Panc1 (cell line): ENCODE measurements at regions not wholly inside any gene's neighbourhood (a gene's known extent, or its start where the extent isn't known, plus 50 kb on each side); places are given as distances from the start of the nearest gene placed in this dataset.

ENCODE experiments used
- ATAC-seq: fragments of 200-7000 bp; cut with Tn5 transposase; 2 replicates; pipeline ENCODE4 v1.9.1; 2020; ENCODE audit warnings: mild to moderate bottlenecking, moderate library complexity
- BruUV-seq: library from RNA; stranded (reverse); fragments of 400-500 nt; replicated peaks from 2 replicates; lab custom pipeline; 2021; lab: Mats Ljungman, UMichigan
- CTCF ChIA-PET: fragments of 300-600 bp; sonication (Branson Sonifier 250); formaldehyde crosslinking; loops from one replicate; lab custom pipeline; 2022; ENCODE audit warnings: antibody characterized with exemption; lab: Charles Lee
- POLR2A ChIA-PET: fragments of 300-600 bp; sonication (Branson Sonifier 250); formaldehyde crosslinking; loops from one replicate; lab custom pipeline; 2022; ENCODE audit warnings: antibody characterized with exemption; lab: Charles Lee
- DNase-seq: peaks from one replicate; pipeline ENCODE4 v3.0.0-alpha.2; 2010; ENCODE audit warnings: low read depth, low spot score
- H3K27ac ChIP-seq: 2 replicates; pipeline ENCODE4 v1.5.1; 2011; ENCODE audit warnings: mild to moderate bottlenecking, low read length, inconsistent platforms
- H3K27me3 ChIP-seq: fragments of 200-500 bp; sonication (Bioruptor generic); 2 replicates; pipeline ENCODE4 v1.6.0; 2014; ENCODE audit warnings: low read length, inconsistent platforms; ENCODE audit not compliant: control insufficient read depth, insufficient read depth
- H3K36me3 ChIP-seq: fragments of 200-500 bp; sonication (Bioruptor generic); 2 replicates; pipeline ENCODE4 v1.5.1; 2014; ENCODE audit warnings: inconsistent platforms, mild to moderate bottlenecking, low read length, moderate library complexity; ENCODE audit not compliant: control insufficient read depth, insufficient read depth
- H3K4me1 ChIP-seq: 2 replicates; pipeline ENCODE4 v1.5.1; 2011; ENCODE audit warnings: inconsistent platforms, mild to moderate bottlenecking, low read length, moderate library complexity; ENCODE audit not compliant: control insufficient read depth, insufficient read depth
- H3K4me3 ChIP-seq, 2 experiments: 2 replicates each; pipeline ENCODE4 v1.5.1; 2011 to 2012; ENCODE audit warnings: low read depth in 2 of 2, low read length in 2 of 2, mild to moderate bottlenecking in 2 of 2, inconsistent platforms in 1 of 2, moderate library complexity in 1 of 2
- H3K9me3 ChIP-seq: fragments of 200-500 bp; sonication (Bioruptor generic); 2 replicates; pipeline ENCODE4 v1.5.1; 2014; ENCODE audit warnings: low read depth, mild to moderate bottlenecking, inconsistent platforms, low read length, moderate library complexity; ENCODE audit not compliant: control insufficient read depth, insufficient read depth
- POLR2AphosphoS5 ChIP-seq: IDR thresholded peaks from 2 replicates; pipeline ENCODE4 v1.6.1; 2012; ENCODE audit warnings: mild to moderate bottlenecking, low read depth, low read length, moderate library complexity
- REST ChIP-seq, 2 experiments: IDR thresholded peaks; 2 replicates each; pipeline ENCODE4 v1.6.1; 2011 to 2012; ENCODE audit warnings: low read depth in 2 of 2, control low read depth in 1 of 2, low read length in 1 of 2, mild to moderate bottlenecking in 1 of 2, moderate library complexity in 1 of 2; ENCODE audit not compliant: insufficient read depth in 1 of 2
- SIN3A ChIP-seq: IDR thresholded peaks from 2 replicates; pipeline ENCODE4 v1.6.1; 2012; ENCODE audit warnings: low read depth, mild to moderate bottlenecking, low read length, moderate library complexity, borderline replicate concordance; ENCODE audit not compliant: insufficient read depth
- TCF7L2 ChIP-seq: IDR thresholded peaks from 2 replicates; pipeline ENCODE4 v1.6.1; 2011; ENCODE audit warnings: mild to moderate bottlenecking, low read depth, low read length, inconsistent platforms
- in situ Hi-C: cut with HindIII; loops from 2 replicates; pipeline ENCODE4 v1.10.0; 2016; ENCODE audit warnings: low sequenced_read_pairs, low pct_unique_long_range_greater_than_20kb
- intact Hi-C: fragments of 100-400 bp; cut with micrococcal nuclease; formaldehyde crosslinking; loops from one replicate; pipeline ENCODE4 v1.10.0; 2022; ENCODE audit not compliant: unreplicated experiment
- TF ChIP-seq, protein P1 (sequence below): fragments of 450-650 bp; IDR thresholded peaks from 2 replicates; pipeline ENCODE4 v1.5.1; 2017; ENCODE audit warnings: mild to moderate bottlenecking

DNA sequence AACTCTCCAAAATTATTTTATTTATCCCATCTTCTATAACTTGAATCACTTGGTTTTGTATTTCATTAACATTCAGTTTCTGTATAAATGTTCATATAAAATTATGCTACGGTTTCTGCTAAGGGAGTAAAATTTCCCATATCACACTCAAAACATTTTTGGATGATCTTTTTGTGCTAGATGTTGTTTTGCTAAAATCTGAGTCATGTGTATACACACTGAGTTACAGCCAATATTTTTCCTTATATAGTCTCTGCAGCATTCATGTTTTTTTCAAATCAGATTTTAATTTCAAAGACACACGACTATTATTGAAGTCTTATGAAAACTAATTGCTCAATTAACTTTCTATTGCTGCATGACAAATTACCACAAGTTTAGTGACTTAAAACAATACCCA lies 54.3 kb upstream of the SLC2A12 start:
- Histone ChIP-seq H3K27ac (peak overlapping the region; percentile 48; the same call in 1 of the 2 replicates), H3K36me3 (no peaks in the 10 kb centered on the region), H3K9me3 (no peaks in the 10 kb centered on the region), H3K4me3 (no peak overlapping the region), H3K4me1 (peaks cover 11% of the 10 kb centered on the region), H3K27me3 (no peaks in the 10 kb centered on the region)
- DNase-seq = no peak
- TF ChIP-seq, protein P1, sequence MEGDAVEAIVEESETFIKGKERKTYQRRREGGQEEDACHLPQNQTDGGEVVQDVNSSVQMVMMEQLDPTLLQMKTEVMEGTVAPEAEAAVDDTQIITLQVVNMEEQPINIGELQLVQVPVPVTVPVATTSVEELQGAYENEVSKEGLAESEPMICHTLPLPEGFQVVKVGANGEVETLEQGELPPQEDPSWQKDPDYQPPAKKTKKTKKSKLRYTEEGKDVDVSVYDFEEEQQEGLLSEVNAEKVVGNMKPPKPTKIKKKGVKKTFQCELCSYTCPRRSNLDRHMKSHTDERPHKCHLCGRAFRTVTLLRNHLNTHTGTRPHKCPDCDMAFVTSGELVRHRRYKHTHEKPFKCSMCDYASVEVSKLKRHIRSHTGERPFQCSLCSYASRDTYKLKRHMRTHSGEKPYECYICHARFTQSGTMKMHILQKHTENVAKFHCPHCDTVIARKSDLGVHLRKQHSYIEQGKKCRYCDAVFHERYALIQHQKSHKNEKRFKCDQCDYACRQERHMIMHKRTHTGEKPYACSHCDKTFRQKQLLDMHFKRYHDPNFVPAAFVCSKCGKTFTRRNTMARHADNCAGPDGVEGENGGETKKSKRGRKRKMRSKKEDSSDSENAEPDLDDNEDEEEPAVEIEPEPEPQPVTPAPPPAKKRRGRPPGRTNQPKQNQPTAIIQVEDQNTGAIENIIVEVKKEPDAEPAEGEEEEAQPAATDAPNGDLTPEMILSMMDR = no peak
- TF ChIP-seq REST (IDR thresholded peaks at IDR 0.05; ENCODE audit: insufficient read depth in 1 of 2, low read depth in 2 of 2, low read length in 1 of 2) (no peak), POLR2AphosphoS5 (no peak), TCF7L2 (no peak), SIN3A (no peak)
- POLR2A ChIA-PET = no interaction called here
- intact Hi-C loops (no loop called here), in situ Hi-C loops (no loop called here)
- ATAC-seq = no peak
- CTCF ChIA-PET = interaction anchor here (1.5 kb wide), 1 partner anchor 10 kb away, joined by 5 read pairs; no protein-coding TSS in a partner anchor
- BruUV-seq = no TSS peak

DNA sequence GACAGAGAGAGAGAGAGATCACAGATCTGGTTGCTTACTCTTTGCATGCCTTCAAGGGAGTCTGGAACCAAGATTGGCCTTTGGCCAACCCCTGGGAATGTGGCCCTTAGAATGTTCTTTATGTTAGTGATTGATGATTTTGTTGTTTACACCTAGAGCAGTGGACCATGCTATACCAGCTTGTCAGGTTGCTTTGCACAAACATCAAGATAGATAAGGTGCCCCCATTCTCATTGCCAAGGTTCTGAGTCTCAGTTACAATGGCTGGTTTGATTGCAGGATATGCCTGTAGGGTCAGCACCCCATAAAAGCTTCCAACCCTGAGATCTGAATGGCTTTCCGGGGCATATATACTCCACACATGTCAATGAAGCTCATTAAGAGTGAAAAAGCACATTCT lies 53.5 kb upstream of the SLC2A12 start:
- TF ChIP-seq POLR2AphosphoS5 (no peak), TCF7L2 (peak; percentile 69)
- DNase-seq = no peak
- ChIA-PET POLR2A (no interaction called here), CTCF (no interaction called here)
- H3K27me3 ChIP-seq = no peaks in the 10 kb centered on the region
- BruUV-seq = no TSS peak
- no peaks in the 10 kb centered on the region for H3K36me3 ChIP-seq
- ATAC-seq = peak; percentile 43; the same call in 1 of the 2 replicates
- intact Hi-C loops (no loop called here), in situ Hi-C loops (no loop called here)
- no peaks in the 10 kb centered on the region for H3K9me3 ChIP-seq
- peaks cover 11% of the 10 kb centered on the region for H3K4me1 ChIP-seq
- peak overlapping the region; percentile 41; the same call in 1 of the 2 replicates for H3K27ac ChIP-seq
- no peak overlapping the region for H3K4me3 ChIP-seq

DNA sequence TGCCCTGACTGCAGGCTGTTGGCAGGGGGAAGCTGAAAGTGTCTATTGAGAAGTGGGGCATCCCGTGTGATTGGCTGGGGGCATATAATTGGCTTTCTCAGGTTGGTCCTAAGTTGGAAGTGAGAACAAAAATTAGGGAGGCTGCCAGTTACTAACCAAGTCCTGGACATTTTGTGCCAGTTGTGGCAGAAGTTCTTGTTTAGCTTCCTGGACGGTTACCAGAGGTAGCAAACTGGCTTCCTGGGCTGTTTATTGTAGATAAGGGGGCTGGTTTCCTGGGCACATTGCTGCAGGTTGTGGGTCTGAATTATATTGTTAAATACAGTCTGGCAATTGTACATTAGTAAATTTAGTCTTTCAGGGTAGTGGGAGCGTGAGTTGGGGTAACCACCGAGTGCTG lies 50.6 kb upstream of the SLC2A12 start:
- no peak overlapping the region for H3K4me3 ChIP-seq
- ChIA-PET CTCF (interaction anchor here (0.6 kb wide), 1 partner anchor 215 kb away, joined by 3 read pairs; no protein-coding TSS in a partner anchor), POLR2A (no interaction called here)
- DNase-seq (no peak), ATAC-seq (no peak)
- in situ Hi-C loops (no loop called here), intact Hi-C loops (no loop called here)
- H3K27me3 ChIP-seq = no peaks in the 10 kb centered on the region
- no peaks in the 10 kb centered on the region for H3K36me3 ChIP-seq
- no peak for TF ChIP-seq SIN3A
- TF ChIP-seq REST (IDR thresholded peaks at IDR 0.05; ENCODE audit: insufficient read depth in 1 of 2, low read depth in 2 of 2, low read length in 1 of 2) = no peak
- TF ChIP-seq POLR2AphosphoS5 = no peak
- TF ChIP-seq TCF7L2 = no peak
- TF ChIP-seq, protein P1 = no peak
- H3K27ac ChIP-seq = no peak overlapping the region
- no TSS peak for BruUV-seq
- no peaks in the 10 kb centered on the region; the same call in 1 of the 2 replicates for H3K4me1 ChIP-seq
- no peaks in the 10 kb centered on the region for H3K9me3 ChIP-seq
